IgD-negative memory B cell (primary cell): ENCODE measurements at regions not wholly inside any gene's neighbourhood (a gene's known extent, or its start where the extent isn't known, plus 50 kb on each side); places are given as distances from the start of the nearest gene placed in this dataset.

Source experiments
- H3K27ac Mint-ChIP-seq, 3 donors: one replicate each; pipeline ENCODE4 v1.8.0; 2020 to 2022; ENCODE audit warnings: mild to moderate bottlenecking in 3 of 3, mixed read lengths in 3 of 3, moderate library complexity in 1 of 3
- H3K27me3 Mint-ChIP-seq: one replicate; pipeline ENCODE4 v1.8.0; 2021; ENCODE audit warnings: mixed read lengths
- H3K36me3 Mint-ChIP-seq: one replicate; pipeline ENCODE4 v1.8.0; 2020; ENCODE audit warnings: mild to moderate bottlenecking, mixed read lengths
- H3K4me1 Mint-ChIP-seq, 3 donors: one replicate each; pipeline ENCODE4 v1.8.0; 2020 to 2022; ENCODE audit warnings: mixed read lengths in 3 of 3, mild to moderate bottlenecking in 1 of 3
- H3K4me3 Mint-ChIP-seq, 4 donors: one replicate each; pipeline ENCODE4 v1.8.0; 2020 to 2022; ENCODE audit warnings: mild to moderate bottlenecking in 4 of 4, mixed read lengths in 4 of 4, moderate library complexity in 3 of 4
- H3K9me3 Mint-ChIP-seq, 3 donors: one replicate each; pipeline ENCODE4 v1.8.0; 2020 to 2021; ENCODE audit warnings: mixed read lengths in 3 of 3, mild to moderate bottlenecking in 1 of 3

DNA sequence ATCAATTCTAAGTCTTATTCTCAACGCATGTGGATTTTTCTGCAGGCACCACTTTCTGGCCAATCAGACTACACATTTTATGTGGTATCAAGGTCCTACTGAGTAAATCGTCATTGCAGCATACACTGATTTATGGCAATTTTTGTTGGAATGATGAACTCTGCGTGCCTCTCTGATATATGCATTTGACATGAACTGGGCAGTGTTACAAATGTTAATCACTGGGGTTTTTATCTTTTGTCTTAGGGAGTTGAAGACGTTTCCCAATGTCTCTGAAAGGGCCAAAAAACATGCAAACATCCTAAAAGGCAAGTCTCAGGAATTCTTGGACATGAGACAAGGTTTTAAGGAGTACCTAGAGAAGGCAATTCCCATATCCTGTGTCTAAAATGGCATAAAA, 809.5 kb upstream of the CELF2 start:
- Mint-ChIP-seq H3K36me3 (no peaks in the 10 kb centered on the region), H3K27ac (no peak overlapping the region), H3K4me3 (no peak overlapping the region), H3K9me3 (peaks cover 0 to 10% (median 2%) of the 10 kb centered on the region in 3 donors), H3K4me1 (peaks cover 0 to 2% (median 0%) of the 10 kb centered on the region in 3 donors), H3K27me3 (no peaks in the 10 kb centered on the region)

- H3K27me3 Mint-ChIP-seq: no peaks in the 10 kb centered on the region
- H3K27ac Mint-ChIP-seq: no peak overlapping the region
- peaks cover 0 to 8% (median 0%) of the 10 kb centered on the region in 3 donors for H3K4me1 Mint-ChIP-seq
- H3K4me3 Mint-ChIP-seq: no peak overlapping the region
- no peaks in the 10 kb centered on the region for H3K36me3 Mint-ChIP-seq
- H3K9me3 Mint-ChIP-seq: peaks cover 0 to 10% (median 2%) of the 10 kb centered on the region in 3 donors
Observed at GRCh38 chr10:10209167-10209566, 808.5 kb upstream of the CELF2 start.

DNA sequence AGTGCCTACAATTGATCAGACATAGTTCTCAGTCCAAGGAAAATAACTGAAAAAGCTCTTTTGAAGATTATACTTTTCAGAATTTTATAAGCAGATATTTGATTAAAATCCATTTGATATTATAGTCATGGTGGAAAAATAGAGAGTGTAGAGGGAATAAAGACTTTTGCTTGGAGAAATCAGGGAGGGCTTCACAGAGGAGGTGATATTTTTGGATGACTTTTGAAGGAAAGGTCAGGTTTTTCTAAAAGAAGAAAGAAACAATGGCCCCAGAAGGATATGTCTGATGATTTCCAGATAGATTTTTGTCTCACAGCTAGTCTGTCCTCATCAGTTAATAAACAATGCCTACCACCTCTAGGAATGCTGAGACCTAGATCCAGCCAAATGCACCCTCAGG, 806.3 kb upstream of the CELF2 start:
- H3K27me3 Mint-ChIP-seq: peaks cover 2% of the 10 kb centered on the region
- H3K27ac Mint-ChIP-seq: no peak overlapping the region
- H3K9me3 Mint-ChIP-seq: peaks cover 0 to 2% (median 0%) of the 10 kb centered on the region in 3 donors
- no peaks in the 10 kb centered on the region for H3K36me3 Mint-ChIP-seq
- no peak overlapping the region for H3K4me3 Mint-ChIP-seq
- peaks cover 0 to 10% (median 0%) of the 10 kb centered on the region in 3 donors for H3K4me1 Mint-ChIP-seq

GRCh38 chr10:10213237-10213636, 804.4 kb upstream of the CELF2 start:
- peaks cover 0 to 2% (median 0%) of the 10 kb centered on the region in 3 donors for H3K9me3 Mint-ChIP-seq
- peak overlapping the region; percentile 15 to 53 (median 36) for H3K27ac Mint-ChIP-seq

GRCh38 chr10:10222304-10222841, 795.3 kb upstream of the CELF2 start:
- no peaks in the 10 kb centered on the region for H3K4me1 Mint-ChIP-seq
- H3K4me3 Mint-ChIP-seq: no peak overlapping the region
- H3K27me3 Mint-ChIP-seq: no peaks in the 10 kb centered on the region
- H3K36me3 Mint-ChIP-seq: no peaks in the 10 kb centered on the region
- peaks cover 0 to 4% (median 0%) of the 10 kb centered on the region in 3 donors for H3K9me3 Mint-ChIP-seq
- no peak overlapping the region for H3K27ac Mint-ChIP-seq

More at GRCh38 chr10:10213237-10213636, 804.4 kb upstream of the CELF2 start:
- no peaks in the 10 kb centered on the region for H3K36me3 Mint-ChIP-seq
- peak overlapping the region in 2 of 4 donors; percentile 1 to 34 for H3K4me3 Mint-ChIP-seq
- peaks cover 0 to 10% (median 0%) of the 10 kb centered on the region in 3 donors for H3K4me1 Mint-ChIP-seq
- H3K27me3 Mint-ChIP-seq: peaks cover 2% of the 10 kb centered on the region

- H3K9me3 Mint-ChIP-seq: peaks cover 0 to 2% (median 0%) of the 10 kb centered on the region in 3 donors
- no peak overlapping the region for H3K27ac Mint-ChIP-seq
- no peaks in the 10 kb centered on the region for H3K4me1 Mint-ChIP-seq
- H3K36me3 Mint-ChIP-seq: no peaks in the 10 kb centered on the region
- no peaks in the 10 kb centered on the region for H3K27me3 Mint-ChIP-seq
- no peak overlapping the region for H3K4me3 Mint-ChIP-seq
Observed at GRCh38 chr10:10223131-10223530, 794.5 kb upstream of the CELF2 start.

GRCh38 chr10:10225136-10225676, 792.5 kb upstream of the CELF2 start:
- Mint-ChIP-seq H3K4me1 (no peaks in the 10 kb centered on the region), H3K4me3 (no peak overlapping the region)

DNA sequence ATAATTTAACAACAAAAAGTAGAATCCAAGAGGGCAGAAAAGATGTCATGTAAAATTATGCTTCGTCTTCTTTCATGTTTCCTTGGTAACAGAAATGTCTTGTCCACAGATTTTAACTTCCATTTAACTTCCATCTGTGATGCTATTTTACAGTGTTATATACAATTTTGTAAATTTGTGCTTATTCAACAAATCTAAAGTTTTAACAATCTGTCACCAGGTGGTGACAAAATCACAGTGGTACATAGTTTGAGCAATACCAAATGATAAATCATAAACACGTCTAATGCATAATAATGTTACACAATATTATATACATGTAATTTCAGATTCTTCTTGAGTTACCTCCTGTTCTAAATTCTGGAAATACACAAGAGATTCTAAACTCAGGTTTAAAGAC, 784.4 kb upstream of the CELF2 start:
- Mint-ChIP-seq H3K9me3 (peaks cover 1 to 12% (median 4%) of the 10 kb centered on the region in 3 donors), H3K4me3 (no peak overlapping the region), H3K36me3 (no peaks in the 10 kb centered on the region), H3K27me3 (no peaks in the 10 kb centered on the region), H3K27ac (no peak overlapping the region), H3K4me1 (no peaks in the 10 kb centered on the region)

More at GRCh38 chr10:10225136-10225676, 792.5 kb upstream of the CELF2 start:
- Mint-ChIP-seq H3K27me3 (no peaks in the 10 kb centered on the region), H3K9me3 (peaks cover 1 to 7% (median 6%) of the 10 kb centered on the region in 3 donors), H3K27ac (no peak overlapping the region), H3K36me3 (no peaks in the 10 kb centered on the region)

DNA sequence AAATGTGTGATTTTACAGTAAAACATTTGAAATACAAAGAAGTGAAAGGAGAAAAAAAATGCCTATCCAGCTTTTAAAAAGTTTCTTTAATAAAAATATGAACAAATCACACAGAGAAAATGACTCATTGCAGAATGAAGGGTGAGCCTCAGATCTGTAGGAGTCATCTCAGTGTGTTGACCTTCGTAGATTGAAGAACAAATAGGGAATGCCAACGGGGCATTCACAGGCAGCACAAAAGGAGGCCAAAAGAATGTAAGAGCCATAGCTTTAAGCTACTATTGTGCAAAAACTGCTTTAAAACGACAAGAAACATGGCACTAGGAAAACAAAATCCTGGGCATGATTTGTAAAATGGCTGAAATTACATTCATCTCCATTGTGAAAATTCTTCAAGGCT, 782.7 kb upstream of the CELF2 start:
- H3K9me3 Mint-ChIP-seq: peaks cover 0 to 9% (median 0%) of the 10 kb centered on the region in 3 donors
- no peak overlapping the region for H3K27ac Mint-ChIP-seq
- no peak overlapping the region for H3K4me3 Mint-ChIP-seq

GRCh38 chr10:10247585-10247984, 770.1 kb upstream of the CELF2 start:
- Mint-ChIP-seq H3K4me1 (no peaks in the 10 kb centered on the region), H3K36me3 (no peaks in the 10 kb centered on the region), H3K4me3 (no peak overlapping the region), H3K27me3 (no peaks in the 10 kb centered on the region), H3K27ac (no peak overlapping the region), H3K9me3 (peaks cover 0 to 6% (median 4%) of the 10 kb centered on the region in 3 donors)

More for the DNA sequence above, 782.7 kb upstream of the CELF2 start:
- Mint-ChIP-seq H3K36me3 (no peaks in the 10 kb centered on the region), H3K27me3 (no peaks in the 10 kb centered on the region), H3K4me1 (no peaks in the 10 kb centered on the region)

DNA sequence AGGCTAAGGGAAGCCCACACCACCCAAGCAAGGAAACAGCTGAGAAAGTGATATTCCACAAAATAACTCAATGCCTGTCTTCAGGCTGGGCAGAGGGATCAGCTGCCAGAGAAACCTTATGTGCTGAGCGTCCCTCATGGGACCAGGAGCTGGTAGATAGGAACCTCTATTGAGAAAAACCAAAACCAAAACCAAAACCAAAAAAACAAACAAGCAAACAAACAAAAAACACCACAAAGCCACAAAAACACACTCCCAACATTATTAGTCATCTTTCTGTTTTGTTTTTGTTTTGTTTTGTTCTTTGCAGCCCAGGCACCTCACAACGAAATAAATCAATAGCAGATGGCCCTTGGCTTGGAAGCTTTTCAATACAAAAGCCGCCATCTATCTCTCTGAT, 760.8 kb upstream of the CELF2 start:
- Mint-ChIP-seq H3K36me3 (no peaks in the 10 kb centered on the region), H3K9me3 (peaks cover 2 to 8% (median 5%) of the 10 kb centered on the region in 3 donors), H3K4me3 (no peak overlapping the region), H3K4me1 (peaks cover 0 to 2% (median 0%) of the 10 kb centered on the region in 3 donors), H3K27ac (no peak overlapping the region), H3K27me3 (no peaks in the 10 kb centered on the region)

DNA sequence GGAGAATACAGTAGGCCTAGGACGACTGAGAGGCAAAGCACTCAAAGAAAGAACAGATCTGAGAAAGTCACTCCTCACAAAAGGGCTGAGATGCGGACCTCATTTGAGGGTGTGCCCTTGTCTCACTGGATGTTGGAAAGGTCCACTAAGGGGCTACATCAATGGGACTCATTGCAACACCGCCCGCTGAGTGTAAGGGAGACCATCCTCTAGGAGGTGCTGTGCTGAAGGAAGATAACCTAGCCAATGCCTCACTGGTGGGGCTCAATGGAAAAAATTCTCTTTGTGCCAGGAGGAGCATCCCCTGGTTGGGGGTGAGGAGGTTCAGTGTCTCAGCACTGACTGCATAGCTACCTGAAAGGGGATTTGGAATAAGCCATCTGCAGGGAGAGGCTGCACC, 758.7 kb upstream of the CELF2 start:
- Mint-ChIP-seq H3K4me1 (peaks cover 0 to 2% (median 0%) of the 10 kb centered on the region in 3 donors), H3K4me3 (no peak overlapping the region), H3K36me3 (no peaks in the 10 kb centered on the region), H3K9me3 (peaks cover 2 to 7% (median 3%) of the 10 kb centered on the region in 3 donors), H3K27ac (no peak overlapping the region), H3K27me3 (no peaks in the 10 kb centered on the region)

DNA sequence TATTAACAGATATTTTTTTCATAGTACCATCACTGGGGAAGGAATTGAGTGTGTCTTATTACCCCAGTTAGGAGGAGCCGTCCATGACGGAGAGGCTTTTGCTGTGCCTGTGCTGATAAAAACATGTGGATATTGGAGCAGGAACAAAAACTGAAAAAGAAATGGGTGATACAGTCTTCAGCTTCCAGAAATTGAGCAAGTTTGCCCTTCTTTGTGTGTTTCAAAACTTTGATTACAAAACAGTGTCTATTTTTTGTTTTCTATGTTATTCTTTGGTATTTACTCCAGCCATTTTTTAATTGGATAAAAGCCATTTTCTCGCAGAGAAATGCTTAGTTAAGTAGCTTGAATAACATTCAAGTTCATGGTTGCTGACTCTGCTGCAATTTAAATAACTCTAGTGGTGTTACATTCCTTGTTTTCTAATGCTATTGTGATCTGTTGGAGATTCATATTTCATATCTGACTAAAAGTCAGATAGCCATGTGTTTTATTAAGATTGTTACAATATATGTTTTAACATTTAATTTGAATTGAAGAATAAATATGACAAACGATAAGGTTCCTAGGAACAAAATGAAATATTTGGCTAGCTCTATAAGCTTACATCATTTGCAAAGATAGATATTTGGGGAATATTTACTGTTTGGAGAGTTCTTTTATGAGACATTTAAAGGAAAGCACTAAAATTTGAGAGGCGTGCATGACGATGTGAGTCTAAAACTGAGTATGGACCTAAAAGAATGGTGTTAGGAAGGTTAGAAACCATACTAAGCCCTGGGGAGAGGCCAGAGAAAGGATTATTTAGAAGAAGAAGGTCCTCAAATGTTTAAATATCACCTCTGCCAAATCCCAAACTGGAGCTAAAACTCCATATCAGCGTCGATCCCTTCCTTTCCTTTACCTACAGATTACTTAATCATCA, 747.3 kb upstream of the CELF2 start:
- Mint-ChIP-seq H3K27me3 (no peaks in the 10 kb centered on the region), H3K4me1 (no peaks in the 10 kb centered on the region), H3K9me3 (no peaks in the 10 kb centered on the region), H3K27ac (no peak overlapping the region), H3K4me3 (no peak overlapping the region), H3K36me3 (no peaks in the 10 kb centered on the region)

GRCh38 chr10:10271639-10272192, 746.0 kb upstream of the CELF2 start:
- Mint-ChIP-seq H3K4me3 (no peak overlapping the region), H3K4me1 (no peaks in the 10 kb centered on the region), H3K9me3 (no peaks in the 10 kb centered on the region), H3K36me3 (no peaks in the 10 kb centered on the region), H3K27ac (no peak overlapping the region), H3K27me3 (no peaks in the 10 kb centered on the region)

- H3K4me1 Mint-ChIP-seq: no peaks in the 10 kb centered on the region
- no peaks in the 10 kb centered on the region for H3K27me3 Mint-ChIP-seq
- peaks cover 0 to 2% (median 0%) of the 10 kb centered on the region in 3 donors for H3K9me3 Mint-ChIP-seq
- no peak overlapping the region for H3K27ac Mint-ChIP-seq
- no peak overlapping the region for H3K4me3 Mint-ChIP-seq
- H3K36me3 Mint-ChIP-seq: no peaks in the 10 kb centered on the region
Observed at GRCh38 chr10:10273661-10274060, 744.0 kb upstream of the CELF2 start.
